GM12865 (cell line): ENCODE measurements at regions not wholly inside any gene's neighbourhood (a gene's known extent, or its start where the extent isn't known, plus 50 kb on each side); places are given as distances from the start of the nearest gene placed in this dataset.
"Not testable (repeated sequence)": the region's sequence is repeated elsewhere in the genome, so short reads cannot be mapped to it uniquely, and the experiment has no call there.

ENCODE experiments used
- DNase-seq: peaks from one replicate; pipeline ENCODE4 v3.0.0; 2010; ENCODE audit warnings: low read depth
- H3K4me3 ChIP-seq: 2 replicates; pipeline ENCODE4 v1.5.1; 2011; ENCODE audit warnings: mild to moderate bottlenecking, low read depth, low read length, control low read depth
- TF ChIP-seq, protein P1 (sequence below): IDR thresholded peaks from 2 replicates; pipeline ENCODE4 v1.5.1; 2011; ENCODE audit warnings: low read length, control low read depth, low read depth, inconsistent platforms; ENCODE audit not compliant: insufficient read depth; ENCODE audit errors: missing control alignments

DNA sequence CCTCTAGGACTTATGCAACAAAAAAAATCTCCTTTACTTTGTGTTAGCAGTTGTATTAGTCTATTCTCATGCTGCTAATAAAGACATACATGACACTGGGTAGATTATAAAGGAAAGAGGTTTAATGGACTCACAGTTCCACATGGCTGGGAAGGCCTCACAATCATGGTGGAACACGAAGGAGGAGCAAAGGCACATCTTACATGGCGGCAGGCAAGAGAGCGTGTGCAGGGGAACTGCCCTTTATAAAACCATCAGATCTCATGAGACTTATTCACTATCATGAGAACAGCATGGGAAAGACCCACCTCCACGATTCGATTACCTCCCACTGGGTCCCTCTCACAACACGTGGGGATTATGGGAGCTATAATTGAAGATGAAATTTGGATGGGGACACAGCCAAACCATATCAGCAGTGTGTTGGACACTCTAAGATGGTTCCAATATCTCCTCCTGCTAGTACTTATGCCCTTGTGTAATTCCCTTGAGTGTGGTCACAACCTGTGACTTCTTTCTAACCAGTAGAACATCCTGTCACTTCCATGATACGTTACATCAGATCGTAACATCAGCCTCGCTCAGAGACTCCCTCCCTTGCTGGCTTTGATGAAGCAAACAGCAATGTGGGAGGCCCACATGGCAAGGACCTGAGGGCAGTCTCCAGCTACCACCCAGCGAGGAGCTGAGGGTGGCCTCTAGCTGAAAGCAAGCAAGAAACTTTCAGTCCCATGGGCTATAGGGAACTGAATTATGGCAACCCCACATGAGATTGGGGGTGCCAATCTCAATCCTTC lies 113.5 kb upstream of the PITX1 start:
- TF ChIP-seq, protein P1, sequence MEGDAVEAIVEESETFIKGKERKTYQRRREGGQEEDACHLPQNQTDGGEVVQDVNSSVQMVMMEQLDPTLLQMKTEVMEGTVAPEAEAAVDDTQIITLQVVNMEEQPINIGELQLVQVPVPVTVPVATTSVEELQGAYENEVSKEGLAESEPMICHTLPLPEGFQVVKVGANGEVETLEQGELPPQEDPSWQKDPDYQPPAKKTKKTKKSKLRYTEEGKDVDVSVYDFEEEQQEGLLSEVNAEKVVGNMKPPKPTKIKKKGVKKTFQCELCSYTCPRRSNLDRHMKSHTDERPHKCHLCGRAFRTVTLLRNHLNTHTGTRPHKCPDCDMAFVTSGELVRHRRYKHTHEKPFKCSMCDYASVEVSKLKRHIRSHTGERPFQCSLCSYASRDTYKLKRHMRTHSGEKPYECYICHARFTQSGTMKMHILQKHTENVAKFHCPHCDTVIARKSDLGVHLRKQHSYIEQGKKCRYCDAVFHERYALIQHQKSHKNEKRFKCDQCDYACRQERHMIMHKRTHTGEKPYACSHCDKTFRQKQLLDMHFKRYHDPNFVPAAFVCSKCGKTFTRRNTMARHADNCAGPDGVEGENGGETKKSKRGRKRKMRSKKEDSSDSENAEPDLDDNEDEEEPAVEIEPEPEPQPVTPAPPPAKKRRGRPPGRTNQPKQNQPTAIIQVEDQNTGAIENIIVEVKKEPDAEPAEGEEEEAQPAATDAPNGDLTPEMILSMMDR: no peak
- no peak for DNase-seq
- no peak overlapping the region for H3K4me3 ChIP-seq

DNA sequence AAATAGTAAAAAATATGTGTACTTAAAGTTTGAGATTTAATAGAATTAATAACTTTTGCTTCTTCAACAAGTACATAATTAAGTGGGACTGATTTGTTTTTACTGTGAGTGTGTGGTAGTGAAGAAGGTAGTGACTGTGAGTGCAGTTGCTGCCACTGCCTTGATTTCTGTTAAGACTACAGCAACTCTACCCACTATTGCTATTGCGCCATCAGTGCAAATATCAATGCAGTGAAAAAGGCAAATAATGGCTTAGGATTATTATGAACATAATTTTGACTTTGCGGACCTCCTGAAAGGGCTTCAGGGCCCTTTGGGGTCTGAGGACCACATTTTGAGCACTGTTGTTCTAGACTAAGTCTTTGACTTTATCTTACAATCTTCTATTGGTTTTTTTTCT lies 112.0 kb upstream of the PITX1 start:
- TF ChIP-seq, protein P1: no peak
- no peak overlapping the region for H3K4me3 ChIP-seq
- no peak for DNase-seq

DNA sequence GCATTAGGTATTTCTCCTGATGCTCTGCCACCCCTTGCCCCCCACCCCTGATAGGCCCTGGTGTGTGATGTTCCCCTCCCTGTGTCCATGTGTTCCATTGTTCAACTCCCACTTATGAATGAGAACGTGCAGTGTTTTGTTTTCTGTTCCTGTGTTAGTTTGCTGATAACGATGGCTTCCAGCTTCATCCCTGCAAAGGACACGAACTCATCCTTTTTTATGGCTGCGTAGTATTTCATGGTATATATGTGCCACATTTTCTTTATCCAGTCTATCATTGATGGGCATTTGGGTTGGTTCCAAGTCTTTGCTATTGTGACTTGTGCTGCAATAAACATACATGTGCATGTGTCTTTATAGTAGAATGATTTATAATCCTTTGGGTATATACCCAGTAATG lies 109.7 kb upstream of the PITX1 start:
- DNase-seq: not testable (repeated sequence)

DNA sequence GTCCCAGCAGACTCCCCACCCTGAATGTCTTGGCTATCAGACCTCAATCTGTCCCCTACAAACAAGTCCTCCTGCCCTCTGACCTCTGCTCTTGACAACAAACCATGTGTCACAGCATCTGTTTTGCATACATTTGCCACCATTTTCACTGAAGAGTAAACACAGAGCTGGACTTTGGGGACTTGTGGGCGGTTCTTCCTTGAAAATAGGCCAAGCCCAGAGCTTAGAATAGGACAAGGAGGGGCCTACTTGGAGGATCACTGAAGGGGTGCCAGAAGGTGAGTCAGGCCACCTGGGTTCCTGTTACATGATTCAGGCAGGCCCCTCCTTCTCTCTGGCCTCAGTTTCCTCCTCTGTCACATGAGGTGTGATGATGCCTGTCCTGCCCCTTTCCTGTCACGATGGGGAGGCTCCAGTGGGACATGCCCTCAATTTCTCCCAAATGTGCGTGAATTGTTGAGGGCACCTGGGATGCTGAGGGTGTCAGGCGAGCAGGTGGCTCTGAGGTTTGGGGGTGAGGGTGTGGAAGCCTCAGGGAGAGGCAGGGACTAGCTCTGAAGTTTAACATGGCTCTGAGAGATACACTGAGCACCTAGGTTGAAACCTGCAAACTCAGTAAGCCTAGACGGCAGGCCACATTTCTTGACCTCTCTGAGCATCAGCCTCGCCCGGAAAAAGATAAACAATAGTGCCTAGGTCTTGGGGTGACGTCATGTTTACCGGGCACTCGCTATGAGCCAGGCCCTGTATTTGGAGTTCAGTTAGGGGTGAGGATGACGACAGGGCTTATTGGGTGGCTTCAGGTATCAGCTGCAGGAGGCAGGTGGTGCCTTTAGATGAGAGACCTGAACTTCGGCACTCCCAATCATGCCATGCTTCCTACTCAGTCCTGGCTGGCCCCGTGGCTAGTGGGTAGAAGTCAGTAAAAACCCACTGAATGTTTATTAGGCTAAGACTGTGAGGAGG lies 107.6 kb upstream of the PITX1 start:
- TF ChIP-seq, protein P1: no peak
- no peak for DNase-seq
- no peak overlapping the region for H3K4me3 ChIP-seq

More for the DNA sequence above, 109.7 kb upstream of the PITX1 start:
- H3K4me3 ChIP-seq: not testable (repeated sequence)

DNA sequence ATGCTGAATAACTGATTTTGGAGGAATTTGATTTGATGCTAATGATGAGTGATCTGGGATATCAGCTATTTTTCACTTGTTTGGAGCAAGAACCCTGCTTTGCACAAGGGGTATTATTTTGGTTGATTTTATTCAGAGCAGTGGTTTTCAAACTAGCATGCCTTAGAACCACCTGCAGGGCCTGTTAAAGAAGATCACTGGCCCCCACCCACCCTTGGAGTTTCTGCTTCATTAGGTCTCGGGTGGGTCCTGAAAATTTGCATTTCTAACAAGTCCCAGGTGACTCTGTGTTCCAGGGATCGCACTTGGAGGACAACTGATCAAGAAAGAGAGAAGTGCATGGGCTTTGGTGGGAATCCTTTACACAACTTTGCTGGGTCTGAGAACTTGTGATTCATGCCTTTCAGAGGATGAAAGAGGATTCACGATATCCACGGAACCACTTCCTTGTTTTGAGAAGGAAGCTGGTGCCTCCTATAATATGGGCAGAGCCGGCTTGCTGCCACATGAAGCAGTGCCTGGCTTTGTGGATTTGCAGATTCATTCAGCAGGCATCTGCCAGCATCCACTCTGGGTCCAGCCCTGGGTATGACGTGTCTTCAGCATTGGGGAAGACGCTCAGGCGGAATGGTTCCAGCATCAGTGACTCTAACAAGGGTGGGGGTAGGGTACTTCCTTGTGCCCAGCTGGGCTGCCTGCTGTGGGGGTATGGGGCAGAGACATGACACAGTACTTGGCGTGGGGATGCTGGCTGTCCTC lies 106.6 kb upstream of the PITX1 start:
- no peak for DNase-seq
- no peak overlapping the region for H3K4me3 ChIP-seq

DNA sequence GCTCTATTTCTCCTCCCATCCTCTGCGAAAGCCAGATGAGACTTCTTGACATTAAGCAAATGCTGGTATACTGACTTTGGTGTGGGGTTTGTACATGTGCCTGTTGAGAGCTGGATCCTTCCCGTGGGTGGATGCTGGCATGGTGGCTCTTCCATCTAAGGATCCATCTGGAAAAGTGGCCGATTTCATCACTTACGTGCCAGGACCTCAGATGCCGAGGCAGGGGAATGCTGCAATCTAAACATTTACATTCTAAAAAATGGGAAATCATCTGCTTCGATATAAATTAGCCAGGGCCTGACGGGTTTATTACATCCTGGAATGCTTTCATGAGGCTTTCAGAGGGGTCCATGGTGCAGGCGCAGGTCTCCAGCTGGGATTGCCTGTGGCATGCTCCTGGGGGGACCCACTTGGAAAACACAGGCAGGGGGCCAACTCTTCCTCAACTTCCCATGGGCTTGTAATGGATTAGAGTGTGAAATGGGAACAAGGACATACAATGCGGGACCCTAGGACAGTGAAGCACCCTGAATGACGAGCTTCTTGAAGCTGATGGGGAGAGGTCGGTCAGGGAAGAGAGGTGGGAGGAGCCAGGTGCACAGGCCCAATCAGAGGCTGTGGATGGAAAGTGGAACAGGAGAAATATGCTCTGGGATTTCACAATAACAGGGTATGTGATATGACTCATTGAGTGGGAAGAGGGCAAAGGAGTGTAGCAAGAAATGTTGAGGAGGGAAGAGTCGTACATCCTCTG lies 105.5 kb upstream of the PITX1 start:
- DNase-seq: no peak
- TF ChIP-seq, protein P1: no peak
- H3K4me3 ChIP-seq: no peak overlapping the region

More for the DNA sequence above, 106.6 kb upstream of the PITX1 start:
- TF ChIP-seq, protein P1: no peak
